HG03066 (cell line): ENCODE measurements at regions not wholly inside any gene's neighbourhood (a gene's known extent, or its start where the extent isn't known, plus 50 kb on each side); places are given as distances from the start of the nearest gene placed in this dataset.
"Not testable (repeated sequence)": the region's sequence is repeated elsewhere in the genome, so short reads cannot be mapped to it uniquely, and the experiment has no call there.

Experiments used
- ATAC-seq: cut with Tn5 transposase; IDR thresholded peaks from one replicate; pipeline ENCODE4 v1.9.1; 2021; ENCODE audit warnings: low read depth; ENCODE audit not compliant: unreplicated experiment

- not testable (repeated sequence) for ATAC-seq
Measured at GRCh38 chr12:124070394-124071074, 97.5 kb downstream of the ZNF664 start.

GRCh38 chr12:124071075-124071443 lies 98.0 kb downstream of the ZNF664 start:
- ATAC-seq: no peak

- no peak for ATAC-seq
Measured at GRCh38 chr12:124073356-124074035, 100.5 kb downstream of the ZNF664 start.

DNA sequence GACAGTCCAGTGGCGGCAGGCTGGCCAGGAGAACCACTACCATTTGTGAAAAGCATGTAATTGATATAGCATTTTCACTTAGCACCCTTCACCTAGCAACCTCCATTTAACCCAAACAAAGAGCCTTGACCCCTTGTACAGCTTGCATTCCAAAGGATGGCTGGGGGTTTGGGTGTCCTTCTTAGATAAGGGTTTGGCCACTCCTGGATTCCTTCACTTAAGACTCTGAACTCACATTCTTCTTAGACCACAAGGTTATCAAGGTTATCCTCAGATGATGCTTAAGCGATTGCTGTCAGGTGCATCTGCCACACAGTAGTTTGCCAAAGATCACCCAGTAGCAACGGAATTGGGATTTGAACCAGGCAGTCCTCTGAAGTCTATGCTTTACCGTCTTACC lies 102.8 kb downstream of the ZNF664 start:
- no peak for ATAC-seq

DNA sequence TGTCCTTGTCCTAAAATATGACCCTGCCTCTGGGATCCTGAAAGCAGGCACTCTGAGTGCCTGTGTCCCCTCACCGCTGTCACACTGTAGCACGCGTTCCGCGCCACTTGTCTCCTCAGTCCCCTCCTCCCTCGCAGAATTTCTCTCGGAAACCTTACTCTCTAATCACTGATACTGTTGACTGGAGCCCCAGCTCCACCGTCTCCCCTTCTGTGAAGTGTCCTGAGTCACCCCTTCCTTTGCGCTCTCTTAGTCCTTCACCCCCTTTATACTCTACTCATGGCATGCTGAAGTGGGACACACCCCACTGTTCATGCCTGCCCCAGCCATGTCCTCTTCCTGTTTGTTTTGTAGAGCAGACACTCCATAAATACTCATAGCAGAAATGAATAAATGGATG lies 104.7 kb downstream of the ZNF664 start:
- ATAC-seq: no peak

DNA sequence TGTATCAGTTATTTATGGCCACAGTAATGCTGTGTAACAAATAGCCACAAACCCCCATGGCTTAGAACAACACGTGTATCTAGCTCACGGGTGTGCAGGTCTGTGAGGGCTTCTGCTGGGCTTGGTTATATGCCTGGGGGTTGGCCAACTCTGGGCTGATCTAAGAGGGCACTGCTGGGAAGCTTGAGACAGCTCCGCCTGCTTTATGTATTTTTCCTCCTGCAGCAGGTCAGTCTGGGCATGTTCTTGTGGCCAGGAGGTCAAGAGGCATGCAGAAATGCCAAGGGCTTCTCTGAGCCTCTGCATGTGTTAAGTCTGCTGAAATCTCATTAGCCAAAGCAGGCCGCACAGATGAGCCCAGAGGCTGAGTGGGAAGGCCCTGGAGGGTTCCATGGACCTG lies 105.8 kb downstream of the ZNF664 start:
- no peak for ATAC-seq

DNA sequence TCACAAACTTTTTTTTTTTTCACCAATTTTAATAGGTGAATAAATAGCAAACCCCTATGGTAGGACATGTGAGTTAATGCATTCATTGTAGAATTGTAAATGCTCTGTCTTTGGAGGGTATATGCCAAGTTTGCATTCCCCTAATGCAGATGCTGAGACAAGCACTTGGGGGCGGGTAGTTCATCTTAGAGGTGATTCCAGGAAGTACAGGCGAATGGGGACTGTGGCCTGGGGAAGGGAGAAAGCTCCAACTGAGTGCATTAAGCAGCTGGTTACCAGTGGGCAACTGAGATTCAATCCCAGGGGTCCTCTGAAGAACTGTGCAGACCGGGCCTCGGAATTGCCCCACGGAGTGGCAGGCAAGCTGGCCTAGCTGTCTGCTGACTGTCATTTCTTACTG lies 107.6 kb downstream of the ZNF664 start:
- no peak for ATAC-seq

GRCh38 chr12:124082012-124082411 lies 109.0 kb downstream of the ZNF664 start:
- no peak for ATAC-seq

DNA sequence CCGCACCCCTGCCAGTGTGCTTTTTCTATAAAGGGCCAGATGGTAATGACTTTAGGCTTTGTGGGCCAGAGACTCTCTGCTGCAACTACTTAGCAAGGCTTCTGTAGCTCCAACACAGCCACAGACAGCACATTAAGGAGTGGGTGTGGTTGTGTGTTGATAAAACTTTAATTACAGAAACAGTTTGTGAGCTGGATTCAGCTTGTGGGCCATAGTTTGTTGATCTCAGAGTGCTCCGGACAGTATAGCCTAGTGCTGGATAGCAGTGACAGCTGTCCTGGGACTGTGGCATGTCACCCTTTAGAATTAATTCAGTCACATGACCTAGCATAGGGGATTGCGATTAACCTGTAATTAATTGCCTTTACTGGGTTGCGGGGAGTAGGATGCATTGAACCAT lies 109.7 kb downstream of the ZNF664 start:
- ATAC-seq: no peak

GRCh38 chr12:124083708-124084107 lies 110.7 kb downstream of the ZNF664 start:
- ATAC-seq: no peak

GRCh38 chr12:124085419-124086296 lies 112.6 kb downstream of the ZNF664 start:
- no peak for ATAC-seq

- no peak for ATAC-seq
Measured at GRCh38 chr12:124086299-124086898, 113.4 kb downstream of the ZNF664 start.

- ATAC-seq: no peak
Measured at GRCh38 chr12:124087266-124088051, 114.4 kb downstream of the ZNF664 start.

- ATAC-seq: no peak
Measured at GRCh38 chr12:124088217-124088907, 115.3 kb downstream of the ZNF664 start.

DNA sequence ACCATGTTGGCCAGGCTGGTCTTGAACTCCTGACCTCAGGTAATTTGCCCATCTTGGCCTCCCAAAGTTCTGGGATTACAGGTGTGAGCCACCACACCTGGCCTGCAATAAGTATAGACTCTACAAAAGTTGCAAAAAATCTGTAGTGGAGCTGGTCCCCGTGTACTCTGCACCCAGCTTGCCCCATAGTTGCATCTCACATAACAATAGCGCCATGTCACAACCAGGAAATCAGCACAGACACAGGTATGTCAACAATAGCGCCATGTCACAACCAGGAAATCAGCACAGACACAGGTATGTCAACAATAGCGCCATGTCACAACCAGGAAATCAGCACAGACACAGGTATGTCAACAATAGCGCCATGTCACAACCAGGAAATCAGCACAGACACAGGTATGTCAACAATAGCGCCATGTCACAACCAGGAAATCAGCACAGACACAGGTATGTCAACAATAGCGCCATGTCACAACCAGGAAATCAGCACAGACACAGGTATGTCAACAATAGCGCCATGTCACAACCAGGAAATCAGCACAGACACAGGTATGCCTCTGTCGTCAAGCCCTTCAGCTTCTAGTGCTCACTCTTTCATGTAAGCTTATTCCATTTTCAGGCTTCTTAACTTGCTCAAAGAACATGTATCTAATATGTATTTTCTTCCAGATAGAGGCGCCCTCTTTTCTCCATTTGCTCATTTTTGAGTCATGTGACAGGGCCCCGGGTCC lies 116.3 kb downstream of the ZNF664 start:
- ATAC-seq: not testable (repeated sequence)

- no peak for ATAC-seq
Measured at GRCh38 chr12:124091835-124092234, 118.8 kb downstream of the ZNF664 start.

- ATAC-seq: not testable (repeated sequence)
Measured at GRCh38 chr12:124092532-124092931, 119.5 kb downstream of the ZNF664 start.

DNA sequence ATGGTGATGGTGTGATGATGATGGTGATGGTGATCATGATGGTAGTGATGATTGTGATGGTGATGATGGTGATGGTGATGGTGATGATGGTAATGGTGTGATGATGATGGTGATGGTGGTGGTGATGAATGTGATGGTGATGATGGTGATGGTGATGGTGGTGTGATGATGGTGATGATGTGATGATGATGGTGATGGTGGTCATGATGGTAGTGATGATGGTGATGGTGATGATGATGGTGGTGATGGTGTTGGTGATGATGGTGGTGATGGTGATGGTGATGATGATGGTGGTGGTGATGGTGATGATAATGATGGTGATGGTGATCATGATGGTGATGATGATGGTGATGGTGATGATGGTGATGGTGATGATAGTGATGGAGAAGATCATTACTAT lies 120.3 kb downstream of the ZNF664 start:
- no peak for ATAC-seq

- ATAC-seq: no peak
Measured at GRCh38 chr12:124094188-124094587, 121.2 kb downstream of the ZNF664 start.
